GM19099 (cell line): ENCODE measurements at regions not wholly inside any gene's neighbourhood (a gene's known extent, or its start where the extent isn't known, plus 50 kb on each side); places are given as distances from the start of the nearest gene placed in this dataset.

ENCODE experiments used
- POLR2A ChIP-seq: IDR thresholded peaks from 3 replicates; pipeline ENCODE4 v1.6.1; 2011; ENCODE audit warnings: low read depth; ENCODE audit not compliant: insufficient read length; ENCODE audit errors: extremely low read depth

GRCh38 chr6:113351173-113351834 lies 505.8 kb upstream of the MARCKS start:
- no peak for TF ChIP-seq POLR2A

DNA sequence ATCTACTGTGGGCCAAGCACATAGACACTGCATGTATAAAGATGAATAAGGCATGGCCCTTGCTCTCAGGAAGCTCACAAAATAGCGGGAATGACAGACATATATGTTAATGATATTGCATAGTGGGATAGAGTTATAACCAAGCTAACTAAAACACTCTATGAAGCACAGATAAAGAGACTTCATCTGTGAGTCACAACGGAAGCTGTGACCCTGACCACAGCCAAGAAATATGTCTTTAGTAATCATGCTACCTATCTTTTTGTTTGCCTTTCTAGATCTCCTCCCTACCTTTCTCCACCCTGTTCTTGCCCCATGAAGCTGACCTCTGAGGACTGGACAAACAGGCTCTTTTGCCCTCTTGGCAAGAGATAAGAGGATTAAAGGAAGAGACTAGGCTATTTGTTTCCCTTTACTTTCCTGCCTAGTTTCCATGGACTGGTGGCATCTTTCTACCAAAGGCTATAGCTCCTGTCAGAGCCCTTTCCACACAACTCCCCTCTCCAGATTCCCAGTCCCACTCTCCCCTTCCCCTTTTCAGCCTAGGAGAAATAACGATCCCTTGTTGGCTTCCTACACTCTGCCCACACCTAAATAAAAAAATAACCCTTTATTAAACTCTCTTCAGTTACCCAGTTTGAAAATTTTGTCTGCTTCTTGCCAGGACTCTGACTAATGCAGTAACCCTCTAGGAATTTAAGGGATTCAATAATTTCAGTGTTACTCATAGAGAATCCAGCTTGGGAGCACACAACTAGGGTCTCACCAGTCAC lies 504.9 kb upstream of the MARCKS start:
- TF ChIP-seq POLR2A, result no peak

DNA sequence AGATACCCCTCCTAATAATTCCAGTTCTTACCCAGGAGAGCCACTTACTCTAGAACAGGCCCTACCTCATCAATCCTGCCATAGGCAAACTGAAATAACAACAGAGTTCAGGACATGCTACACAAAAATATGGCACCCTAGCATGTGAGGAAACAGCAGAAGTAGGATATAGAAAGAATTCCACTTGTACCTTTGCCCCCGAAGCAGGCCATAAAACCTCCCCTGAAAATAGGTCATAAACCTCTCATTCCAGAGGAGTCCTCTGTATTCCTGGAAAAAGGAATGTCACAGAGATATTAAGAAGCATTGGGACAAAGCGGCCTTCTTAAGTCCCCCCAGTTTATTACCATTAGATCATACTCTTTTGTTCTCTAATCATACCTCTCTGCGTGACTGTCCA lies 504.3 kb upstream of the MARCKS start:
- TF ChIP-seq POLR2A, result no peak

DNA sequence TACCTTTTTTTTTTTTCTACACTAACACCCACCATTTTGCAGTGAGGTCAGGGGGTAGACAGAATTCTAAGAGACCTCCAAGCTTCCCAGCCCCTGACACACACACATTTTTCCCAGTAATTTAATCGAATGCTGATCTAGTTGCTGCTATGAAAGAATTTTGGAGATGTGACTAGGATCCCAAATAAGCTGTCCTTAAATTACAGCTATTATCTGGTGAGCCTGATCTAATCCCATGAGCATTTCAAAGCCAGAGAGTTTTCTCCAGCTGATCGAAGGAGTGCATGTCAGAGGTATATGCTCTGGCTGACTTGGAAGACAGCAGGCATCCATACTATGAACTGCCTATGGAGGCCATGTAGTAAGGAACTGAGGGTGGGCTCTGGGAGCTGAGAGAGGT lies 503.8 kb upstream of the MARCKS start:
- TF ChIP-seq POLR2A, result no peak

GRCh38 chr6:113354204-113354895 lies 502.8 kb upstream of the MARCKS start:
- no peak for TF ChIP-seq POLR2A

DNA sequence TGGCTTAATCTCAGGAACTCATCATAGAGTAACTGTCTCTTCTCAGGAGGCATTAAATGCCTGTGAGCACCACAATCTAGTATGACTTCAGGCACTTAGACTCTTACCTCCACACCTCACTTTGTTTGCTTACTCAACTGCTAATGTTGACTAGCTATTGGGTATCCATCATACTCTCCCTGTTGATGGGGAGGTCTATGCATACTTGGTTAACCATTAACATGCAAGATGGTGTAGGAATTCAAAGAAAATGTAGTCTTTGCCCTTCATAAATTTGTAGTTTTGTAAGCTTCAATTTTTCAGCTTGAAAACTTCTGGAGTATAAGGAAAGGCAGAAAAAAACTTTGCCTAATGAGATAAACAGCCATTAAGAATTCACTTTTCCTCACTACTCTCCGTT lies 501.0 kb upstream of the MARCKS start:
- no peak for TF ChIP-seq POLR2A

- TF ChIP-seq POLR2A, result no peak
Observed at GRCh38 chr6:113357041-113357440, 500.1 kb upstream of the MARCKS start.

- no peak for TF ChIP-seq POLR2A
Observed at GRCh38 chr6:113358063-113358583, 499.0 kb upstream of the MARCKS start.

GRCh38 chr6:113359155-113360140 lies 497.7 kb upstream of the MARCKS start:
- no peak for TF ChIP-seq POLR2A

GRCh38 chr6:113361014-113361645 lies 496.0 kb upstream of the MARCKS start:
- TF ChIP-seq POLR2A, result no peak

DNA sequence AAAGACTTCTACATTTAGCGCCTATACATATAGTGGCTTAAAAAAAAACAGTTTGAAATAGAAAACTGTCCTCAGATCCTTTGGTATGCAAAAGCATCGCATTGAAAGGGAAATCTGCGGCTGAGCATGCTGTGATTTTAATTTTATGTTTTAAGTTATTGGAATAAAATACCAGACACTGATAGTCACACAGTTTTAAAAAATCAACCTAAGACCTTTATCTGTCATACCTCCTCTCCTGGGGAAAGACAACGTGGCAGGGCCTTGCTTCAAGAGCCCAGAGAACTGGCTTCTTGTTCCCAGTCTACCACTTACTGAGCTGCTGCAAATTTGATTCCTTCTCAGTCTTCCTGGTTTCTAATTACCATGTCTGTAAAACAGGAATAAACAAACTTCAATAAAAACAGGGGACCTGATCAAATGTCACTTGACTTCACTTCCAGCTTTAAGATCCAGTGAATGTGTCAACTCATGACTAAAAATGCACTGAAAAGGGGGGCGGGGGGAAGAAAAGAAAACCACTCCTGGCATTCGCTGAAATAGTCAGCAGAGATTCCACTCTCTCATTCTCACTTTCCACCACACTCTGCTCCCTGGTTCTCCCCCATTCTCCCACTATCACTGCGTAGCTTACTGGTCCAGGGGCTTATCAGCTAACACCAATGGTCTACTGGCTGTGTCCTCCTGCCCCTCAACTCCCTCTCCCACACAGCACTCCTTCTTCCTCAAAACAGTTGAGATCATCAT lies 494.7 kb upstream of the MARCKS start:
- no peak for TF ChIP-seq POLR2A

- TF ChIP-seq POLR2A, result no peak
Observed at GRCh38 chr6:113363048-113363798, 493.9 kb upstream of the MARCKS start.

DNA sequence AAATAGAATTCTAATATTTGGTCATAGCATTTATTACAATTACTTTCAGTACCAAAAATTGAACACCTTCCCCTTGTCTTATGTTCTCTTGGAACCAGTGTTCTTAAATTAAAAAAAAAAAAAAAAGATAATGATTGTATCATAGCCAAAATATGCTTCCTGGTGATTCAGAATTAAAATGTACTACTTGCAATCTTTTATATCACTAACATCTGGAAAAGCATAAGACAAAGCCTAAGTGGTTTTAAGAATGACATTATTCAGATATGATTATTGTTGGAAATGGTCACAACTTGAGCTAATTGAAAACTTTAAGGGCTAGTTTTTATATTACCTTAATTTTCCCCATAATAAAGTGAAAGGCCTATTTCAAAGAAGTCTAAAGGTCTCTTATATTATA lies 493.3 kb upstream of the MARCKS start:
- TF ChIP-seq POLR2A, result no peak

DNA sequence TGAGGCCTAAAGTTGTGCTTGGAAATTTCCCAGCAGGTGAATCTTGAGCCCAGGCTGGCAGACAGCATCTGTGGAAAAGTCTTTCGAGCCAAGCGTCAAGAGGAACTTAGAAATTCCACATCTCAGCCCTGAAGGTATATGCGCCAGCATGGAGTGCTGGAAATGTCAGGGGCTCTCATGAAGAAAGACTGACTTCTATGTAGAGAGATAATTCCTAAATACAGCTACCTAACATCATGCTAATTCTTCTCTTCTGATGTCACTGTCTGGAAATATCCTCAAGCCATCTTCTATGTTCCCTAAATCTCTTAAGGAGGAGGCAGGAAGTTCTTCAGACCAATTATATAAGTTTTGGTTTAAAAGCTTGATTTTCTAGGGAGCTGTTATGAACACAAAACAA lies 492.4 kb upstream of the MARCKS start:
- TF ChIP-seq POLR2A, result no peak
